HEK293 (cell line): ENCODE measurements at regions not wholly inside any gene's neighbourhood (a gene's known extent, or its start where the extent isn't known, plus 50 kb on each side); places are given as distances from the start of the nearest gene placed in this dataset.

Source experiments
- CTCF ChIA-PET: fragments of 350-600 bp; formaldehyde crosslinking; extraction: SDS; loops from one replicate; lab custom pipeline; 2021; ENCODE audit warnings: antibody characterized with exemption; lab: Yijun Ruan, JAX
- POLR2A ChIA-PET: fragments of 300-600 bp; formaldehyde crosslinking; extraction: SDS; loops from one replicate; lab custom pipeline; 2020; ENCODE audit warnings: antibody characterized with exemption, inconsistent platforms; lab: Yijun Ruan, JAX
- H3K27ac ChIP-seq: fragments of 200-500 bp; sonication (Bioruptor generic); 2 replicates; pipeline ENCODE4 v1.5.1; 2014; ENCODE audit warnings: low read depth, low read length, control low read depth, inconsistent platforms; ENCODE audit errors: extremely low read depth
- H3K36me3 ChIP-seq, 2 experiments: fragments of 200-500 bp in 1 of 2; sonication (Bioruptor generic) in 1 of 2; 1 replicate in 1 of 2; 2 replicates in 1 of 2; pipeline ENCODE4 v1.5.1; 2014 to 2017; ENCODE audit warnings: inconsistent platforms in 2 of 2, low read length in 2 of 2; ENCODE audit not compliant: control insufficient read depth in 2 of 2, insufficient read depth in 1 of 2
- H3K4me1 ChIP-seq: fragments of 200-500 bp; sonication (Bioruptor generic); 2 replicates; pipeline ENCODE4 v1.5.1; 2014; ENCODE audit warnings: mild to moderate bottlenecking, low read length, inconsistent platforms; ENCODE audit not compliant: control insufficient read depth, insufficient read depth
- H3K4me3 ChIP-seq: 2 replicates; pipeline ENCODE4 v1.5.1; 2011; ENCODE audit warnings: low read depth, mild to moderate bottlenecking, control low read depth, low read length, moderate library complexity
- H3K9me3 ChIP-seq: fragments of 200-500 bp; sonication (Bioruptor generic); 2 replicates; pipeline ENCODE4 v1.5.1; 2014; ENCODE audit warnings: low read depth, low read length, inconsistent platforms; ENCODE audit not compliant: control insufficient read depth, insufficient read depth
- BCL11B ChIP-seq: fragments of 450-650 bp; formaldehyde crosslinking; IDR thresholded peaks from 2 replicates; pipeline ENCODE4 v1.5.1; 2016; ENCODE audit warnings: low read depth, missing biosample characterization, missing genetic modification characterization
- EGR2 ChIP-seq: fragments of 450-650 bp; formaldehyde crosslinking; IDR thresholded peaks from 2 replicates; pipeline ENCODE4 v1.5.1; 2016; ENCODE audit warnings: low read depth, missing biosample characterization, missing genetic modification characterization
- FEZF1 ChIP-seq: fragments of 450-650 bp; formaldehyde crosslinking; IDR thresholded peaks from 2 replicates; pipeline ENCODE4 v1.5.1; 2016; ENCODE audit warnings: missing biosample characterization, missing genetic modification characterization
- HIC1 ChIP-seq: fragments of 450-650 bp; formaldehyde crosslinking; IDR thresholded peaks from 2 replicates; pipeline ENCODE4 v1.5.1; 2016; ENCODE audit warnings: missing biosample characterization, missing genetic modification characterization
- HOXD13 ChIP-seq: sonication (generic); formaldehyde crosslinking; IDR thresholded peaks from 2 replicates; pipeline ENCODE4 v1.8.0; 2022; ENCODE audit warnings: missing genetic modification reagents, borderline replicate concordance
- KLF10 ChIP-seq: fragments of 450-650 bp; IDR thresholded peaks from 2 replicates; pipeline ENCODE4 v1.5.1; 2018; ENCODE audit warnings: missing biosample characterization, mild to moderate bottlenecking, missing genetic modification characterization
- KLF7 ChIP-seq: fragments of 450-650 bp; formaldehyde crosslinking; IDR thresholded peaks from 2 replicates; pipeline ENCODE4 v1.5.1; 2016; ENCODE audit warnings: missing biosample characterization, missing genetic modification characterization, borderline replicate concordance
- SP3 ChIP-seq: fragments of 450-650 bp; formaldehyde crosslinking; IDR thresholded peaks from 2 replicates; pipeline ENCODE4 v1.5.1; 2016; ENCODE audit warnings: missing biosample characterization, missing genetic modification characterization
- YY1 ChIP-seq: fragments of 450-650 bp; formaldehyde crosslinking; IDR thresholded peaks from 2 replicates; pipeline ENCODE4 v1.5.1; 2018; ENCODE audit warnings: missing biosample characterization, missing genetic modification characterization
- ZBTB17 ChIP-seq: fragments of 450-650 bp; formaldehyde crosslinking; IDR thresholded peaks from 2 replicates; pipeline ENCODE4 v1.5.1; 2016; ENCODE audit warnings: missing biosample characterization, missing genetic modification characterization
- ZFP69B ChIP-seq: fragments of 450-650 bp; formaldehyde crosslinking; IDR thresholded peaks from 2 replicates; pipeline ENCODE4 v1.5.1; 2016; ENCODE audit warnings: missing biosample characterization, missing genetic modification characterization
- ZNF16 ChIP-seq: fragments of 450-650 bp; formaldehyde crosslinking; IDR thresholded peaks from 2 replicates; pipeline ENCODE4 v1.5.1; 2016; ENCODE audit warnings: low read depth, missing biosample characterization, missing genetic modification characterization
- ZNF239 ChIP-seq: fragments of 450-650 bp; formaldehyde crosslinking; IDR thresholded peaks from 2 replicates; pipeline ENCODE4 v1.5.1; 2016; ENCODE audit warnings: missing biosample characterization, missing genetic modification characterization
- ZNF274 ChIP-seq, 2 experiments: fragments of 200-500 bp in 1 of 2; fragments of 450-650 bp in 1 of 2; sonication (Bioruptor generic) in 1 of 2; formaldehyde crosslinking in 1 of 2; IDR thresholded peaks; 2 replicates each; pipeline versions ENCODE4 v1.5.1 to v1.6.1; 2014 to 2016; ENCODE audit warnings: borderline replicate concordance in 1 of 2, inconsistent platforms in 1 of 2, low read length in 1 of 2, missing biosample characterization in 1 of 2, missing genetic modification characterization in 1 of 2
- ZNF366 ChIP-seq: fragments of 450-650 bp; formaldehyde crosslinking; conservative IDR thresholded peaks from 2 replicates; pipeline ENCODE4 v1.5.1; 2016; ENCODE audit warnings: missing biosample characterization, missing genetic modification characterization
- ZNF423 ChIP-seq: fragments of 450-650 bp; formaldehyde crosslinking; IDR thresholded peaks from 2 replicates; pipeline ENCODE4 v1.5.1; 2016; ENCODE audit warnings: missing biosample characterization, missing genetic modification characterization
- ZNF585B ChIP-seq: fragments of 450-650 bp; formaldehyde crosslinking; IDR thresholded peaks from 2 replicates; pipeline ENCODE4 v1.5.1; 2016; ENCODE audit warnings: missing biosample characterization, missing genetic modification characterization
- ZNF660 ChIP-seq: fragments of 450-650 bp; IDR thresholded peaks from 2 replicates; pipeline ENCODE4 v1.5.1; 2018; ENCODE audit warnings: missing biosample characterization, mild to moderate bottlenecking, missing genetic modification characterization
- ZNF701 ChIP-seq: fragments of 450-650 bp; formaldehyde crosslinking; IDR thresholded peaks from 2 replicates; pipeline ENCODE4 v1.5.1; 2016; ENCODE audit warnings: missing biosample characterization, missing genetic modification characterization
- ZNF704 ChIP-seq: fragments of 450-650 bp; formaldehyde crosslinking; IDR thresholded peaks from 2 replicates; pipeline ENCODE4 v1.5.1; 2016; ENCODE audit warnings: missing biosample characterization, missing genetic modification characterization
- ZNF747 ChIP-seq: fragments of 450-650 bp; formaldehyde crosslinking; IDR thresholded peaks from 2 replicates; pipeline ENCODE4 v1.5.1; 2016; ENCODE audit warnings: missing biosample characterization, missing genetic modification characterization
- ZSCAN23 ChIP-seq: fragments of 450-650 bp; formaldehyde crosslinking; IDR thresholded peaks from 2 replicates; pipeline ENCODE4 v1.5.1; 2016; ENCODE audit warnings: missing biosample characterization, missing genetic modification characterization

- ChIA-PET POLR2A (no interaction called here), CTCF (no interaction called here)
- no peak overlapping the region for H3K4me3 ChIP-seq
- no peaks in the 10 kb centered on the region for H3K4me1 ChIP-seq
- no peaks in the 10 kb centered on the region for H3K36me3 ChIP-seq
- H3K27ac ChIP-seq, result no peak overlapping the region
- TF ChIP-seq ZNF660 (tag by site-specific recombination), result 0 out of 2 replicates have a peak, but pooled peaks have one; percentile 47
- no peak for TF ChIP-seq ZNF585B (tag by site-specific recombination)
- TF ChIP-seq ZNF701 (tag by site-specific recombination), result no peak
- H3K9me3 ChIP-seq, result no peaks in the 10 kb centered on the region
Observed at GRCh38 chr1:22197644-22198043, 54.7 kb upstream of the WNT4 start.

DNA sequence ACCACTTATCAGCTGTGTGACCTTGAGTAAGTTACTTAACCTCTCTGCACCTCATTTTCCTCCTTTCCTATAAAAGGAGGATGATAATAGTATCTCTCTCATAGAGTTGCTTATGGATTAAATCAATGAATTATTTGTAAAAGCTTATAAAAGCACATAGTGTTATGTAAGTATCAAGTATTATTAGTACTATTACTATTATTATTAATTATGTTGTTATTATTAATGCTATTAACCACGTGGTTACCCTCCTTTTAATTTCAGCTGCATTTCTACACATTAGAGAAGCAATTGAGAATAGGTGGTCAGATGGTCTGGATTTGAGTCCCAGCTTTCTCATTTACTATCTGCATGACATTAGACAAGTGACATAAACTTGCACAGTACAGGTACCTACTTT, 58.1 kb upstream of the WNT4 start:
- POLR2A ChIA-PET, result interaction anchor here (0.6 kb wide), 1 partner anchor 250 kb away, joined by 6 read pairs; no protein-coding TSS in a partner anchor
- Histone ChIP-seq H3K27ac (no peak overlapping the region), H3K4me1 (no peaks in the 10 kb centered on the region), H3K4me3 (no peak overlapping the region), H3K9me3 (no peaks in the 10 kb centered on the region), H3K36me3 (no peaks in the 10 kb centered on the region)
- TF ChIP-seq ZNF239 (tag by site-specific recombination) (no peak), ZBTB17 (tag by site-specific recombination) (no peak), ZFP69B (tag by site-specific recombination) (no peak), ZNF704 (no peak), SP3 (tag by site-specific recombination) (no peak), ZNF274 (IDR thresholded peaks at IDR 0.05; ENCODE audit: low read length) (no peak), ZNF274 (tag by site-specific recombination; IDR thresholded peaks at IDR 0.05; ENCODE audit: borderline replicate concordance) (no peak), ZNF660 (tag by site-specific recombination) (no peak)
- CTCF ChIA-PET, result interaction anchor here (0.7 kb wide), 1 partner anchor 70 kb away, joined by 3 read pairs; no protein-coding TSS in a partner anchor

- ChIA-PET CTCF (no interaction called here), POLR2A (no interaction called here)
- Histone ChIP-seq H3K4me1 (no peaks in the 10 kb centered on the region), H3K27ac (no peak overlapping the region), H3K4me3 (no peak overlapping the region), H3K9me3 (no peaks in the 10 kb centered on the region), H3K36me3 (no peaks in the 10 kb centered on the region)
- TF ChIP-seq EGR2 (no peak), ZSCAN23 (tag by site-specific recombination) (no peak), ZNF423 (tag by site-specific recombination) (no peak)
Observed at GRCh38 chr1:22203335-22203734, 60.4 kb upstream of the WNT4 start.

GRCh38 chr1:22204057-22204840, 61.4 kb upstream of the WNT4 start:
- no peaks in the 10 kb centered on the region for H3K9me3 ChIP-seq
- CTCF ChIA-PET, result interaction anchor here (1.3 kb wide), 1 partner anchor 113 kb away, joined by 3 read pairs; no protein-coding TSS in a partner anchor
- POLR2A ChIA-PET, result no interaction called here
- H3K27ac ChIP-seq, result no peak overlapping the region
- no peak overlapping the region for H3K4me3 ChIP-seq
- H3K36me3 ChIP-seq, result no peaks in the 10 kb centered on the region
- H3K4me1 ChIP-seq, result no peaks in the 10 kb centered on the region
- TF ChIP-seq HIC1 (tag by site-specific recombination) (no peak), ZNF747 (tag by site-specific recombination) (no peak), ZNF16 (tag by site-specific recombination) (no peak), YY1 (tag by site-specific recombination) (no peak), BCL11B (tag by site-specific recombination) (no peak), HOXD13 (no peak), ZNF239 (tag by site-specific recombination) (no peak), ZNF366 (no peak), FEZF1 (tag by site-specific recombination) (no peak), KLF10 (no peak), KLF7 (no peak)
